ENCODE measurements at regions not wholly inside any gene's neighbourhood (a gene's known extent, or its start where the extent isn't known, plus 50 kb on each side); places are given as distances from the start of the nearest gene placed in this dataset.
A peak's percentile ranks its signal among the peaks of the same experiment; 100 is the strongest.
"Not testable (repeated sequence)": the region's sequence is repeated elsewhere in the genome, so short reads cannot be mapped to it uniquely, and the experiment has no call there.

- no peak overlapping the region for H3K27ac ChIP-seq
- H3K36me3 ChIP-seq, result no peaks in the 10 kb centered on the region
- ATAC-seq, result no peak
- 92 to 93% methylated on average over 1 of the region's 1 CpG for WGBS, 2 donors
- no peaks in the 10 kb centered on the region for H3K27me3 ChIP-seq
- no peaks in the 10 kb centered on the region for H3K9me3 ChIP-seq
- TF ChIP-seq, protein P1, sequence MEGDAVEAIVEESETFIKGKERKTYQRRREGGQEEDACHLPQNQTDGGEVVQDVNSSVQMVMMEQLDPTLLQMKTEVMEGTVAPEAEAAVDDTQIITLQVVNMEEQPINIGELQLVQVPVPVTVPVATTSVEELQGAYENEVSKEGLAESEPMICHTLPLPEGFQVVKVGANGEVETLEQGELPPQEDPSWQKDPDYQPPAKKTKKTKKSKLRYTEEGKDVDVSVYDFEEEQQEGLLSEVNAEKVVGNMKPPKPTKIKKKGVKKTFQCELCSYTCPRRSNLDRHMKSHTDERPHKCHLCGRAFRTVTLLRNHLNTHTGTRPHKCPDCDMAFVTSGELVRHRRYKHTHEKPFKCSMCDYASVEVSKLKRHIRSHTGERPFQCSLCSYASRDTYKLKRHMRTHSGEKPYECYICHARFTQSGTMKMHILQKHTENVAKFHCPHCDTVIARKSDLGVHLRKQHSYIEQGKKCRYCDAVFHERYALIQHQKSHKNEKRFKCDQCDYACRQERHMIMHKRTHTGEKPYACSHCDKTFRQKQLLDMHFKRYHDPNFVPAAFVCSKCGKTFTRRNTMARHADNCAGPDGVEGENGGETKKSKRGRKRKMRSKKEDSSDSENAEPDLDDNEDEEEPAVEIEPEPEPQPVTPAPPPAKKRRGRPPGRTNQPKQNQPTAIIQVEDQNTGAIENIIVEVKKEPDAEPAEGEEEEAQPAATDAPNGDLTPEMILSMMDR (IDR thresholded peaks at IDR 0.05), result no peak
- H3K4me3 ChIP-seq, result no peak overlapping the region
- intact Hi-C loops (cut with DNase I), result no loop called here
- H3K4me1 ChIP-seq, result no peaks in the 10 kb centered on the region
- DNase-seq, result no peak
Observed at GRCh38 chr6:11944111-11944510, 68.0 kb upstream of the HIVEP1 start.

DNA sequence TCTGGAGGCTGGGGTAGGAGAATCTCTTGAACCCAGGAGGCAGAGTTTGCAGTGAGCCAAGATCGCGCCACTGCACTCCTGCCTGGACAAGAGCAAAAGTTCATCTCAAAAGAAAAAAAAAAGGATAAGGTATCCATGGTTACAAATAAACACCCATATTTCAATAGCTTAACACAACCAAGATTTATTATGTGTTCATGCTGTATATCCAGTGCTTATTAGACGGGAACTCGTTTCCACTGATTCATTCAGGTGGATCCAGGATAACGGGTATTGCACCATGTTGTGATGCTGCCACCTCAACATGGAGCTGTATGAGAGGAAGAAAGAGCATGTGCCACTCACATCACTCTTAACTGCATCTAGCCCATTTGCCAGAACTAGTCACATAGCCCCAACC lies 69.1 kb upstream of the HIVEP1 start:
- ATAC-seq (no peak), DNase-seq (no peak)
- Histone ChIP-seq H3K4me1 (peaks cover 0 to 6% (median 0%) of the 10 kb centered on the region in 9 donors), H3K9me3 (no peaks in the 10 kb centered on the region), H3K36me3 (no peaks in the 10 kb centered on the region), H3K4me3 (no peak overlapping the region), H3K27me3 (no peaks in the 10 kb centered on the region), H3K27ac (no peak overlapping the region)
- WGBS, 2 donors, result 86 to 90% methylated on average over 5 of the region's 5 CpGs
- TF ChIP-seq, protein P1 (IDR thresholded peaks at IDR 0.05), result no peak
- intact Hi-C loops (cut with DNase I), result no loop called here

- Histone ChIP-seq H3K9me3 (no peaks in the 10 kb centered on the region), H3K36me3 (no peaks in the 10 kb centered on the region), H3K27ac (no peak overlapping the region), H3K4me1 (peaks cover 0 to 7% (median 0%) of the 10 kb centered on the region in 9 donors), H3K4me3 (no peak overlapping the region), H3K27me3 (no peaks in the 10 kb centered on the region)
- DNase-seq (no peak), ATAC-seq (no peak)
- TF ChIP-seq, protein P1 (IDR thresholded peaks at IDR 0.05), result no peak
- intact Hi-C loops (cut with DNase I), result no loop called here
- 73 to 82% methylated on average over 4 of the region's 4 CpGs for WGBS, 2 donors
Observed at GRCh38 chr6:11942185-11942864, 69.8 kb upstream of the HIVEP1 start.

GRCh38 chr6:11940532-11941166 lies 71.5 kb upstream of the HIVEP1 start:
- WGBS, 2 donors, result 94 to 95% methylated on average over 8 of the region's 8 CpGs
- H3K4me1 ChIP-seq; H3K27me3 ChIP-seq; H3K36me3 ChIP-seq; H3K27ac ChIP-seq; ATAC-seq; intact Hi-C loops (cut with DNase I); H3K4me3 ChIP-seq; H3K9me3 ChIP-seq; DNase-seq: not testable (repeated sequence)

DNA sequence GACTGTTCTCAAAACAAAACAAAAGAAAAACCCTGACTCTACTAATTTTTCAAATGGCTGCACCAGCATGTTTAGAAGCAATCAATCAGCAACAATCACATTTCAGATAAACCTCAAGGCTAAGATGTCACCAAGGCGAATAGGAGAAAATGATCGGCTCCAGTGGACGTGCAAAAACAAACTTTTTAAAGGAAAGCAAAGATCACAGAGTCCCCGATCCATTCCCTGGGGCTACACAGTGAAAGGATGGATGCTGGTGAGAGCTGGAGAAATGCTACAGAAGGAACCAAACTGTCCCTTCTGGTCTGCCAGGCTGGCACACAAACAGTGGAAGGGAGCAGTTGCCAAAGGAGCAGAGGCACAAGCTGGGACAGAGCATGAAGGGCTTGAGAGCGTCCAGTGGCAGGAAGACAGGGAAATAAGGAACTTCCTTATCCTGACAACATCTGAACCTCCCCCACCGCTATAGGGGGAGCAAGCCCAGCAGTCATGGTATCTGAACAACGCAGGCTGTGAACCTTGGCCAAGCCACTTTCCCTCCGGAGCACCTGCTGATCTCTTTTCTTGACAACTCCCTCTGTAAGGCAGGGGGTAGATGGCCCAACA lies 73.7 kb upstream of the HIVEP1 start:
- intact Hi-C loops (cut with DNase I), result no loop called here
- ATAC-seq, result peak in 2 of 8 donors; percentile 39 to 53
- TF ChIP-seq, protein P1 (IDR thresholded peaks at IDR 0.05), result no peak
- no peak overlapping the region for H3K27ac ChIP-seq
- no peaks in the 10 kb centered on the region for H3K36me3 ChIP-seq
- no peaks in the 10 kb centered on the region for H3K27me3 ChIP-seq
- no peaks in the 10 kb centered on the region for H3K9me3 ChIP-seq
- DNase-seq, result no peak
- H3K4me1 ChIP-seq, result peaks cover 0 to 7% (median 0%) of the 10 kb centered on the region in 9 donors
- 39 to 48% methylated on average over 8 of the region's 8 CpGs for WGBS, 2 donors
- H3K4me3 ChIP-seq, result no peak overlapping the region

Measured in heart right ventricle (tissue), 16 donors.